ENCODE measurements at regions not wholly inside any gene's neighbourhood (a gene's known extent, or its start where the extent isn't known, plus 50 kb on each side); places are given as distances from the start of the nearest gene placed in this dataset.
"Not testable (repeated sequence)": the region's sequence is repeated elsewhere in the genome, so short reads cannot be mapped to it uniquely, and the experiment has no call there.

- TF ChIP-seq CTCF (IDR thresholded peaks at IDR 0.05; ENCODE audit: unreplicated experiment), result no peak
- H3K27me3 Mint-ChIP-seq (ENCODE audit: insufficient read depth, unreplicated experiment), result no peaks in the 10 kb centered on the region
- no peak for DNase-seq (ENCODE audit: unreplicated experiment)
- POLR2A ChIA-PET, result interaction anchor here (0.6 to 1.4 kb wide), 2 partner anchors 54 to 213 kb away, joined by 3 to 4 read pairs; no protein-coding TSS in a partner anchor
- H3K36me3 Mint-ChIP-seq (ENCODE audit: insufficient read depth, unreplicated experiment), result no peaks in the 10 kb centered on the region
- intact Hi-C loops (cut with micrococcal nuclease), result no loop called here
- H3K4me1 Mint-ChIP-seq (ENCODE audit: insufficient read depth, unreplicated experiment), result peaks cover 11% of the 10 kb centered on the region
- no peak overlapping the region for H3K27ac Mint-ChIP-seq (ENCODE audit: low read depth, unreplicated experiment)
- BruUV-seq (replicated peaks), result no TSS peak
- H3K9me3 Mint-ChIP-seq (ENCODE audit: unreplicated experiment), result no peaks in the 10 kb centered on the region
- H3K4me3 Mint-ChIP-seq (ENCODE audit: unreplicated experiment), result no peak overlapping the region
- CTCF ChIA-PET, result interaction anchor here (0.6 to 1.3 kb wide), 6 partner anchors 10 to 548 kb away, joined by 3 to 5 read pairs (median 4); no protein-coding TSS in a partner anchor
Measured at GRCh38 chr1:235050911-235051360, 77.7 kb downstream of the TOMM20 start.

GRCh38 chr1:235049716-235050378, 78.8 kb downstream of the TOMM20 start:
- POLR2A ChIA-PET, result interaction anchor here (0.6 kb wide), 2 partner anchors 13 to 199 kb away, joined by 3 read pairs; no protein-coding TSS in a partner anchor
- peaks cover 11% of the 10 kb centered on the region for H3K4me1 Mint-ChIP-seq (ENCODE audit: insufficient read depth, unreplicated experiment)
- intact Hi-C loops (cut with micrococcal nuclease); BruUV-seq (replicated peaks); H3K27ac Mint-ChIP-seq (ENCODE audit: low read depth, unreplicated experiment); H3K27me3 Mint-ChIP-seq (ENCODE audit: insufficient read depth, unreplicated experiment); H3K36me3 Mint-ChIP-seq (ENCODE audit: insufficient read depth, unreplicated experiment); H3K9me3 Mint-ChIP-seq (ENCODE audit: unreplicated experiment); DNase-seq (ENCODE audit: unreplicated experiment); H3K4me3 Mint-ChIP-seq (ENCODE audit: unreplicated experiment): not testable (repeated sequence)
- CTCF ChIA-PET, result interaction anchor here (0.6 to 1.3 kb wide), 4 partner anchors 10 to 337 kb away, joined by 3 to 5 read pairs (median 4); no protein-coding TSS in a partner anchor

GRCh38 chr1:235049217-235049616, 79.4 kb downstream of the TOMM20 start:
- Mint-ChIP-seq H3K27ac (ENCODE audit: low read depth, unreplicated experiment) (no peak overlapping the region), H3K36me3 (ENCODE audit: insufficient read depth, unreplicated experiment) (no peaks in the 10 kb centered on the region), H3K4me1 (ENCODE audit: insufficient read depth, unreplicated experiment) (peaks cover 11% of the 10 kb centered on the region), H3K4me3 (ENCODE audit: unreplicated experiment) (no peak overlapping the region), H3K9me3 (ENCODE audit: unreplicated experiment) (no peaks in the 10 kb centered on the region), H3K27me3 (ENCODE audit: insufficient read depth, unreplicated experiment) (no peaks in the 10 kb centered on the region)
- BruUV-seq (replicated peaks), result no TSS peak
- ChIA-PET CTCF (interaction anchor here (0.6 to 2.4 kb wide), 4 partner anchors 8 to 336 kb away, joined by 3 to 14 read pairs (median 4); no protein-coding TSS in a partner anchor), POLR2A (interaction anchor here (0.6 to 2.5 kb wide), 3 partner anchors 13 to 198 kb away, joined by 3 to 13 read pairs (median 3); no protein-coding TSS in a partner anchor)
- intact Hi-C loops (cut with micrococcal nuclease), result no loop called here
- no peak for DNase-seq (ENCODE audit: unreplicated experiment)
- no peak for TF ChIP-seq CTCF (IDR thresholded peaks at IDR 0.05; ENCODE audit: unreplicated experiment)

- Mint-ChIP-seq H3K4me1 (ENCODE audit: insufficient read depth, unreplicated experiment) (peaks cover 11% of the 10 kb centered on the region), H3K27ac (ENCODE audit: low read depth, unreplicated experiment) (peak overlapping the region; percentile 46), H3K27me3 (ENCODE audit: insufficient read depth, unreplicated experiment) (no peaks in the 10 kb centered on the region), H3K9me3 (ENCODE audit: unreplicated experiment) (no peaks in the 10 kb centered on the region), H3K4me3 (ENCODE audit: unreplicated experiment) (no peak overlapping the region), H3K36me3 (ENCODE audit: insufficient read depth, unreplicated experiment) (no peaks in the 10 kb centered on the region)
- no peak for DNase-seq (ENCODE audit: unreplicated experiment)
- TF ChIP-seq CTCF (IDR thresholded peaks at IDR 0.05; ENCODE audit: unreplicated experiment), result no peak
- BruUV-seq (replicated peaks), result no TSS peak
- ChIA-PET CTCF (interaction anchor here (0.5 to 2.4 kb wide), 8 partner anchors 9 to 562 kb away, joined by 3 to 14 read pairs (median 3); no protein-coding TSS in a partner anchor), POLR2A (interaction anchor here (1.0 to 2.5 kb wide), 7 partner anchors 9 to 547 kb away, joined by 3 to 13 read pairs (median 5); no protein-coding TSS in a partner anchor)
- intact Hi-C loops (cut with micrococcal nuclease), result no loop called here
Measured at GRCh38 chr1:235047331-235047871, 81.2 kb downstream of the TOMM20 start.
